Left renal pelvis (tissue), 4 donors: ENCODE measurements at regions not wholly inside any gene's neighbourhood (a gene's known extent, or its start where the extent isn't known, plus 50 kb on each side); places are given as distances from the start of the nearest gene placed in this dataset.
A peak's percentile ranks its signal among the peaks of the same experiment; 100 is the strongest.

ENCODE experiments used
- DNase-seq, 4 donors: peaks; one replicate each; pipeline ENCODE4 v3.0.0-alpha.2; 2013; ENCODE audit warnings: low read depth in 4 of 4, low spot score in 3 of 4

- no peak for DNase-seq
These were observed 335.1 kb upstream of the UMPS start for GRCh38 chr3:124395162-124395561.

GRCh38 chr3:124395584-124396338, 334.5 kb upstream of the UMPS start:
- DNase-seq = no peak

GRCh38 chr3:124396339-124396950, 333.8 kb upstream of the UMPS start:
- no peak for DNase-seq

DNA sequence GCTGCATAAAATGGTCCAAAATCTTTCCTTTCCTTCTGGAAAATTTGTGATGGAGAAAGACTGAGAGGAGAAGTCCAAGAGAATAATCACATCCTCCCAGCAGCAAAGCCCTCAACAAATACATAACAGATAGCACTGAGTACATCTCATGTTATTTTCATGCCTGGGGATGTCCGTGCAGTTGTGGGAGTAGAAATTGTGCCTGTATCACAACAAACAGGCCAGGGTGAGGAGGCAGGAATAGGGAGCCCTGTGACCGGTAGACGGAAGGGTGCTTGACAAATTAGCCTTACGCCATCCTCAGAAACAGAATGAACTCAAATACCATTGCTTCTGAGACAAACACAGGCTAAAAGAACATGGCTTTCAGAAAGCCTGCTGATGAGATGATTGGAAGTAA, 333.2 kb upstream of the UMPS start:
- no peak for DNase-seq

DNA sequence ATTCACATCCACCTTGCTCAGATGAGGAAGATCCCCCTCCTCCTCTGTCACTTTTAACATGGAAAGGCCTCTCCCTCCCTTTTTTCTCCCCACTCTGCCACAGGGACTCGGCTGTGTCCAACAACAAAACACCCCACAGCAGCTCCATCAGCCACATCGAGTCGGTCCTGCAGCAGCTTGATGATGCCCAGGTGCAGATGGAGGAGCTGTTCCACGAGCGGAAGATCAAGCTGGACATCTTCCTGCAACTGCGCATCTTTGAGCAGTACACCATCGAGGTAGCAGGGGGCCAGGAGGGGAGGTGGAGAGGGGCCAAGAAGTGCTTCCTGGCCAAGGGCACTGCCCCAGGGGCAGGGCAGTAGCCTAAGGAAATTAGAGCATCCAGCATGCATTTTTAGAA, 331.7 kb upstream of the UMPS start:
- no peak for DNase-seq

DNA sequence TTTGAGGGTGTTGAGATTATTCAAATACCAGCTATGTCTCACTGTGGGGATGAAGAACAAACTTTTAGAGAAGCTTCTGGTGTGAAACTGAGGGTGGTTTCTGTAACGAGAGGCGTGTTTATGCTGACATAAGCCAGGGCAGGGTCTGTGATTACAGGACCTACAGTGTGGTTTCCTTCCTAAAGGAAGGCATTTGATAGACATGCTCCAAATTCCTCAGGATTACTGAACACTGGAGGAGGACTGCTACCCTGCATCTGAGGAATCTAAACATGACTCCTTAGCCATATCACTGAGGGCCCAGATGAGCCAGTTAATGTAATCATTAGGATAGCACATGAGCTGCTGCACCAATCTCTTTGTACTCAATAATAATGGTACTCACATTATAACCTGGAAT, 328.4 kb upstream of the UMPS start:
- peak in 1 of 4 donors; percentile 11 for DNase-seq

DNA sequence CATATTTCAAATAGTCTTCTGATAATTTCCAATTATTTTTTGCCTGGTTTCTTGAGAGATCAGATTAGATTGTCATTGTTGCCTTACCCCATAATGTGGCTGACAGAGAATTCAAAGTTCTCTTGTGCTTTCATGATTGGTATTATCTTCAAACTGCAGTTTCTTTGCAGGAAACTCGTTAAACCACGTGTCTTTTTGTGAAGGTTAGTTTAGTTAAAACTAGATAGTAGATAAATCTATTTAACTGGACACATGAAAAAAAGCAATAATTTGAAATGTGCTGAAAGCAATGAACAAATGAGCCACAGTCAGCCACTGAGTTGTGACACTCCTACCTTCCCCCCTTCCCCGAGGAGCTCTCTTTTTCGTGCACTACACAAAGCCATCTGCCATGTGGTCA, 327.5 kb upstream of the UMPS start:
- DNase-seq = no peak

GRCh38 chr3:124404621-124405020, 325.6 kb upstream of the UMPS start:
- no peak for DNase-seq

DNA sequence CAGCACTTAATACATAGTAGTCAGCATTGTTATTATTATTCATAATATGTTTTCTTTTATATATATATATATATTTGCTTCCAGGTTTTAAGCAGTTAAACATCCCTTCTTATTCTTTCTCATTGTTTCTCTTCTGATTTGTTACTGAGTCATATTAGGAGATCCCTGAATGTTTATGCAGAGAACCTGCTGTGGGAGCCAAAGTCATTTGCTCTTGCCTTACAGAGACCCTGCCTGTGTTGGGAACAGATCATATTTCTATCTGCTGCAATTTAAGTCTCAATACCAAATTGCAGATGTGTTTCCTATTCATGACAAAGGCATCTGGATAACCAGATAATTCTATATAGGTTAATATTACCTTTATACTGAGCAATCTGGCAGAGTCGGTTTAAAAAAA, 323.0 kb upstream of the UMPS start:
- DNase-seq = no peak

DNA sequence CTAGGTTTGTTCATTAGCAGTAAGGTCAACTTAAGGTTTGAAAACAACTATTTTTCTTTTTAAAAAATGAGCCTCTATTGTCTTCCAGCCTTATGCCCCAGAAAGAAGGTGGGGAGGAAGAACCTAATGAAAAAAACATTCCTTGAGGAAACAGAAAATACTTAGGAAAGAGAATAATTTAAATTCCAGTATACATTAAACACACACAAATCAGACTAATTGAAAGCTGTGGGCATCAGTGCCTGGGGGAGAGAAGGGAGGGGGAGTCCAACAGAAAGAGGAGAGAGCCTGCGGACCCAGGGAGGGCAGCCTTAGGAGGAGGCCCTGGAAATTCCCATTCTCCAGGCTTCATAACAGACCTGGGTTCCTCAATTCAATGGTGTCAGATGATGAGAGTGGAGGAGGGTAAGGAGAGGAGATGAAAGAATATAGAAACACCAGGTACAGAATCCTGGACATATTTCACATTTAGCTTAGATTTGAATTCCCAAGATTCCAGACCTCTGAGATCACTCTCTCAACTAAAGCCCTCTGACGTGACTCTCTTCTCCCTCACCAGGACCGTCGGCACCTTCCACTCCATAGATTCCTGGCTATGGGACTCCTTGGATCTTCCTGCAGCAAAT, 320.5 kb upstream of the UMPS start:
- DNase-seq = no peak

DNA sequence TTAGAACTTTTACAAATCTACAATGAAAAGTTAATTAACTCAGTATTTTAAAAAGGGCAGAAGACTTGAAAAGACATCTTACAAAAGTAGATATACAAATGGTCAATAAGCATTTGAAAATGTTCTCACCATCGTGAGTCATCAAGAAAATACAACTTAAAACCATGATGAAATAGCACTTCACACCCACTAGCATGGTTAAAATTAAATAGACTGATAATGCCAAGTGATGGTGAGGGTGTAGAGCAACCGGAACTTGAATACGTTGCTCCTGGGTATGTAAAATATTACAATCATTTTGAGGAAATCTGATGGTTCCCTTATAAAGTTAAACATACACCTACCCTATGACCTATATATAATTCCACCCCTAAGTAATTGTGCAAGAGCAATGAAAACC, 319.8 kb upstream of the UMPS start:
- DNase-seq = no peak

- no peak for DNase-seq
These were observed 318.5 kb upstream of the UMPS start for GRCh38 chr3:124411728-124412127.

DNA sequence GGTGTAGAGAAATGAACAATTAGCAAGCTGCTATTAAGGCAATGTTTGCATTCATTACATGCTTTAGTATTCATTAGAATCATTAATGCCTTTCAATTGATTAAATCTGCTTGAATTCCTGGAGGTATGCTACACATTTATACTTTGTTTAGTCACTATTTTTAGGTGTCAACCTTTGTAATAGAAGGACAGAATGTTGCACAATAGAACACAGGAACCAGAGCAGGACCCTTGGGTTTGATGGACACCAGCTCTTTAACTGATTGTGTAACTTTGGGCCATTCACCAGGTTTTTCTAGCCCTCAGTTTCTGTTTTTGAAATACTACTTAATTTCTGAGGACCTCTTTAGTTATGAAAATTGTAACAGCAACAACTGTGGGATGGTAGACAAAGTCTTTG, 317.6 kb upstream of the UMPS start:
- DNase-seq = no peak

GRCh38 chr3:124413393-124413792, 316.9 kb upstream of the UMPS start:
- no peak for DNase-seq

- DNase-seq = no peak
These were observed 316.2 kb upstream of the UMPS start for GRCh38 chr3:124413989-124414598.

- no peak for DNase-seq
These were observed 314.7 kb upstream of the UMPS start for GRCh38 chr3:124415446-124415960.

DNA sequence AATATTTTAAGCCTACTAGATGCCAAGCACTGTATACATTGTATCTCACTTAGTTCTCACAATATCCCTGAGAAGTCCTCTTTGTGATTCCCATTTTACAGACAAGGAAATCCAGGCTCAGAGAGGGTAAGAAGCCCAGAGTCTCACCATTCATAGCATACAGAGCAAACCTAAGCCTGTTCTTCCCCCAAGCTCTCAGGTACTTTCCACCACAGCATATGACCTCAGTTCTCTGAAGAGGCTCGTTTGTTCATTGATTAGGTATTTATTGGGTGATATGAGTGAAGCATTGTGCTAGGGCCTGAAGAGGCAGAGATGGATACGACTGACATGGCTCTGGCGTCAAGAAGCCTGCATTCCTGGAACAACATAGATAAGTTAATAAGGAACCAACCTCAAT, 310.9 kb upstream of the UMPS start:
- no peak for DNase-seq

DNA sequence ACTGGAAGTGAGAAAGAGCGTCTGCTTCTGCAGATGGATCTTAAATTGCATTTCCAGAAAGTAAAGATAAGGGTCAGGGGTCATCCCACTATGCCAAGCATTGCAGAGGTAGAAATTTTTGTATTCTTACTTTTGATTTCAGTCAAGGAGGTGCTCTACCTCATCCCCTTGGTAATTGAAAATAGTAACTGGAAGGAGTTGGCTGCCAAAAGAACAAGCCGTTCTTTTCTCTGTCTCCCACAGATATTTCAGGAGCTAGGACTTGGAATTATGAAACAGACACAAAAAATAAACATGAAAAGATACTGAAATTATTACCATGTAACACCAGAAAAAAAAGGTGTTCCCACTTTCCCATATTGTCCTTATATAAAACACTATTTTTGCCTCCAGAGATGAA, 309.9 kb upstream of the UMPS start:
- no peak for DNase-seq

GRCh38 chr3:124422805-124423204, 307.4 kb upstream of the UMPS start:
- no peak for DNase-seq

- DNase-seq = no peak
These were observed 305.9 kb upstream of the UMPS start for GRCh38 chr3:124424396-124424795.

DNA sequence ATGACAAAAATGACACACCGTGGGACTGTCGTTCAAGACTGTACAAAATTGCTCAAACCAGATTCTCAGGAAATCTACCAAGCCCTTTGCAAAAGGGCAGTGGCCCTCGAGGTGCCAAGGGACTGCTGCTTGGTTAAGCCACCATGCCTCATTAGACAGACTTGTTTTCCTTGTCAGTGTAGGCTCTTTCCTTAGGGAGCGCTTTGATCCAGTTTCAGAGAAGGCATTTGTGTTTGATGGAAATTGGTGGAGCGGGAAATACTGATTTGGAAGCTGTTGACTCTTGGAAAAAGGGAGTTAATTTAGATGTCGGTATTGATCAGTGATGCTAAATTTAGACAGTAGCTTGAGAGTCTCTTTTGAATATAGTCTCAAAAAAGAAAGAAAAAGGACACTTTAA, 304.3 kb upstream of the UMPS start:
- no peak for DNase-seq
